ENCODE measurements at regions not wholly inside any gene's neighbourhood (a gene's known extent, or its start where the extent isn't known, plus 50 kb on each side); places are given as distances from the start of the nearest gene placed in this dataset.

DNA sequence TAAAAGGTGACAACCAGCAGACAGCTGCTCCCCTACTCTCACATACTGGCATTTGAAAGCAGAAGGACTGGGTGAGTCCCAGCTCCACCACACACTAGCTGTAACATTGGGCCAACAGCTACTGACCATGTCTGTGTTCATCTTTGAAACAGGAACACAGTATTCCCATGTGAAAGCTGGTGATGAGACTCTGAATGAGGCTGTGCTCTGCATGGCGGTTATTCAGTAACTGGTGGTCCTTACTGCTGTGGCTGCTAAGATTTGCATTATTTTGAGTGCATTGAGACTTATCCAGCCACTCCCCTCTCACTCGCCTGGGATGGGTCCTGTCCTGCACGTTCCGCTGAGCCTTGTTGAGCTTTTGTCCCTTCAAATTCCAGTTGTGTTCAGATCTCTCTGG lies 342.9 kb downstream of the FOXL1 start:
- no peak for DNase-seq

DNA sequence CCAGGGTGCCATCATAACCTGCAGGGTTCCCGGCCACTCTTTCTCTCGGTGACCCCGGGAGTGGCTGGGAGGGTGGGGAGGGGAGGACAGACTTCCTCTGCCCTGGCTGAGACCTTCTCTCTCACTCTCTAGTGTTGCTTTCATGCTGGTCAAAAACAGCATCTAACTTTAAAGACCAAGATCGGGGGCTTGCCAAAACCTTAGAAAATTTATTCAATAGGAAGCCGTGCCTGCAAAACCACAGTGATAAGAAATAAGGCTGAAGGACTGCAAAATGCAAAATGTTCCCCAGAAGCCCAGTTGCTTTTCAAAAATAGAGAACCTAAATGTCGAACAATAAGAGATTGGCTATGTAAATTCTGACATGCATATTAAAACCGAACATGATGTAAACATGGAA lies 344.0 kb downstream of the FOXL1 start:
- DNase-seq, result no peak

DNA sequence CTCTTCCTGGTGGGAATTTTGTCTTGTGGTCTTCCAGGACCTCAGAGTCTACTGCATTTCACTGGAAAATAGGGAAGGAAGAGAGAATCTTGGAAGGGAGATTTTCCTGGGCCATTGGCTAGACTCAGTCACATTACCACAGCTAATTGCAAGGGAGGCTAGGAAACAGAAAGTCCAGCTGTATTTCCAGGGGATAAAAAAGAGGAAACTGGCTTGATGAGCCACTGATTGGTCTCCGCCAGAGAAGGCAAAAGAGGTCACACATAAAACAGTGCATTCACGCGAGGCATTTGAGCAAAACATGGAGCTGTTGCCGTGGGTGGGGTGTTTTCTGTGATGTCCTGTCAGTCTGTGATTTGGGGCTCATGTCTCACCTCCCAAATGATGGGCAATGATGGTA lies 345.3 kb downstream of the FOXL1 start:
- no peak for DNase-seq

- DNase-seq, result no peak
Observed at GRCh38 chr16:86924537-86924936, 346.2 kb downstream of the FOXL1 start.

GRCh38 chr16:86925067-86925791 lies 346.9 kb downstream of the FOXL1 start:
- DNase-seq, result peak; percentile 70

GRCh38 chr16:86926181-86927094 lies 348.1 kb downstream of the FOXL1 start:
- no peak for DNase-seq

- DNase-seq, result no peak
Observed at GRCh38 chr16:86927699-86928098, 349.4 kb downstream of the FOXL1 start.

DNA sequence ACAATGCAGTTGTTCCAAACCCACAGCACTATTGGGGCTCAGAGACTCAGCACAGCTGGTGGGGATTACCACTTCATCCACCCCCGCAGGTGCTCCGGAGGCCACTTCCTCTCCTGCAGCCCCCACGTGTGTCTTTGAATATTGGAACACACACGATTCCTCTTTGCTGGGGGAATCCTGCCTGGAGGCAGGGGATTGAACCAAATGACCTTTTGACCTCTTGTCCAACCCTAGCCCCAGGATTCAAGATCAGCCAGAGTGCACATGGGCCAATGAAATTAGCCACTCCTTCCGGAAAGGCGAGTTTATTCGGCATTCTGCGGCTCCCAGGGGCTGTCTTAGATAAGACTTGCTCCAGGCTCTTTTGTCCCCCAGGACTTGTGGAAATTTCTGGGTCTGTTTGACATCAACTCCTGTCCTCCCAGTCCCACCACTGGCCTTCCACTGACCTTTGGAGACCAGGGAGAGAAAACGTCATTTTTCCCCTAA lies 350.2 kb downstream of the FOXL1 start:
- DNase-seq, result no peak

- DNase-seq, result peak; percentile 3
Observed at GRCh38 chr16:86929057-86929871, 350.9 kb downstream of the FOXL1 start.

GRCh38 chr16:86930001-86930400 lies 351.7 kb downstream of the FOXL1 start:
- DNase-seq, result no peak

DNA sequence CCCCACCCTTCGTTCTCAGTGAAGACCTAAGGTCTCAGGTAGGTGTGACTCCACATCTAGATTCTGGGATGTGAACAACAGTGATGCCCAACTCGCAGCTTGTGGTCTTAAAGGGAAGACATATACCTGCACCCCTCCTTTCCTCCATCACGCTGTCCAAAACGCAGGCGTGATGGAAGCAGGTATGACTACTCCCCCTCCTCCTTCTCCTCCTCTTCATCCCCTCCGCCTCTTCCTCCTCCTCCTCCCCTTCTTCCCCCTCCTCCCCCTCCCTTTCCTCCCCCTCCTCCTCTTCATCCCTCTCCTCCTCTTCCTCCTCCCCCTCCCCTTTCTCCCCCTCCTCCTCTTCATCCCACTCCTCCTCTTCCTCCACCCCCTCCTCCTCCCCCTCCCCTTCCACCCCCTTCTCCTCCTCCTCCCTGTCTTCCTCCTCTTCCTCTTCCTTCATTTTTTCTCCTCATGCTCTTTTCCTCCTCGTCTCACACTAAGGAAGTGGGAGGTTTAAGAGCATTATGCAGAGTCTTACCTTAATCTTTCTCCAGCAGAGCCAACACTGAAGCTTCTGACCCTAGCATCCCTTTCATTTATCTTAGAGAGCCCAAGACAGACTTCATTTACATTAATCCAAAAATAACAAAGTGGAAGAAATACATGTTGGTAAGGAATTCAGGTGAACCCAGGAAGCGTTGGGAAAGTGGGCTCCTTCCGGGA lies 352.5 kb downstream of the FOXL1 start:
- peak; percentile 5 for DNase-seq

DNA sequence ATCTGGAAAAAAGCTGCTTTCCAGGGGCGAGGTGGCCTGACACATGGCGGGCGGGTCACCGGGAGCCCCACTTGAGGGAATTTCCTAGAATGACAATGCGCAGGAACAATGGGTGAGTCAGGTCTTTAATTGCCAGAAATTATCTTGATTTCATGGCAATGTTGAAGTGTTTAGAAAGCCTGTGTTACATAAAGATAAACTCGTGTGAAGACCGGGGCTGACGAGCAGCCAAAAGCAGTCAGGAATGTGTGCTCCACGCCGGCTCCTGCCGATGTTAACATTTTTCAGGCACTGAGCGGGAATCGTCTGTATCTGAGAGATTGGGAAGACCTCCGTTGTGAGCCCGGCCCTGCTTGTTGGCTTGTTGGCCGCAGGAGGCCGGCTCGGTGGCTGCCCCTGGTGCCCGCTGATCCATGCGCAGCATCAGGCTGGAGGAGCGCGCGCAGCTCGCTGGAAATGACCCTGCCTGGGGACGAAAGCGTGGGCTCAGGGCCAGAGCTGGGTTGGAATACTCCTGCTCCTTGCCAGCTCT lies 353.1 kb downstream of the FOXL1 start:
- DNase-seq, result no peak

GRCh38 chr16:86932130-86932982 lies 354.0 kb downstream of the FOXL1 start:
- no peak for DNase-seq

GRCh38 chr16:86934581-86935375 lies 356.4 kb downstream of the FOXL1 start:
- DNase-seq, result no peak

DNA sequence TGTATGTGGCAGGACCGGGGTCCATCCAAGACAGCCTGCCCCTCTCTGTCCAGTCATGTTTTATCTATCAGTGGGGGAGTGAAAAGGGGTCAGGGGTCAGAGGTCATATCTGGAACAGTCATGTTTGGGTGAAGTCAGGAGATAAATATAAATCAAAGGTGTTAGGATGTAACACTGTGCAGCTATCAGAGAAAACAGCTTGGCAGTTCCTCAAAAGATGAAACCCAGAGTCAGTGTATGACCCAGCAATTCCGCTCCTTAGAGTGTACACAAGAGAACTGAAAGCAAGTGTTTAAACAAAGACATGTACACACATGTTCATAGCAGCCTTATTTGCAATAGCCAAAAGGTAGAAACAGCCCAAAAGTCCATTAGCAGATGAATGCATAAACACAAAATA lies 361.3 kb downstream of the FOXL1 start:
- no peak for DNase-seq

DNA sequence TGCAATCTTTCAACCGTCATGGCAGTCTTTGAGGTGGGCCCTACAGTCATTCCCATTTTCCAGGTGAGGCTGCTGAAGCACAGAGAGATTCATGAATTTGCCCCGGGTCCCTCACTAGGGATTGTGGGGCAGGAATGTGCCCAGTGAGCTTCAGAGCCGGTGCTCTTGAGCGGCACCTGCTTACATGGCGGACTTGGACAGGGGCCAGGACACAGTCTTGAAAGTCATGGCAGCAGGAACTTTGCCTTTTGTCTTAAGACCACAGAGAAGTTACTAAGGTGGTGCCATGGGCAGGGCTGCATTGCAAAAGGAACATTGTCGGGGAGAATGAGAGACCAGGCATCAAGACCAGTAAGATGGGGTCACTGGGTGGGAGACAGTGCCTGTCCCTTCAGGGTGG lies 363.4 kb downstream of the FOXL1 start:
- no peak for DNase-seq

DNA sequence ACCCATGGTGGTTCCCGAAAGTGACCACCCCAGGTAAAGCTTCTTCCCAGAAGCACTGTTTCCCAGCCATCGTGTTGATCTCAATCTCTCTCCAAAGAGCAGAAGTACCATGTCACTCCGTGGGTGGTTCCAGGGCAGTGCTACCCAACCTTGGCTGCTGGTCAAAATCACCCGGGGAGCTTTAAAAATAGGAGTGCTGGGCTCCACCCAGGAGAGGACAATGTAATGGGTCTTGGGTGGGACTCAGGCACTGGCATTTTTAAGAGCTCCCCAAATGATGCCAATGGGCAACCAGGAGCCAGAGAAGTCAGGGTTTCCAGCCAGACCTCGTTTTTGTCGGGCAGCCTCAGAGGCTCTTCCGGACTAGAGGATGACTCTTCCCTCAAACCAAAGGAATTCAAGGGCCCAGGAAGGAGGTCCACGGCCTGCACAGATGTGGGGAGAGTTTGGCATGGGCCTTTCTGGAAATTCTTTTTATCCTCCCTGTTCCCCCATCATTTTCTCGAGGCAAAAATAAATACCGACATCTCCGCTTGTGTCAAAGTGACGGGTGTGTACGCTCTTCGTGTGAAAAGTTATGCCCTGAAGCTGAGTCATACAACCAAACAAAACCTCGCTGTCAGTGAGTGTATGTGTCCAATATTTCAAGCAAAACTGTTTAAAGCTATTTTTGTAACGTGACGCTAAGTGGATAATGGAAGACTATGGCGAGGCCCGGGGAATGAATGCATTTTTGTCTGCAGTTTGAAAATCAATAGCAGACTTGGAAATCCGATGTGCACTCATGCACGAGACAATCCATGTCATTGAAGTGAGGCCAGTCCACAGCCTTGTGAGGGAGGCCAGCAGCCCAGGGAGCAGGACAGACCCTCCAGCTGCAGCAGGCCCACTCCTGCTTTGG lies 364.1 kb downstream of the FOXL1 start:
- no peak for DNase-seq

DNA sequence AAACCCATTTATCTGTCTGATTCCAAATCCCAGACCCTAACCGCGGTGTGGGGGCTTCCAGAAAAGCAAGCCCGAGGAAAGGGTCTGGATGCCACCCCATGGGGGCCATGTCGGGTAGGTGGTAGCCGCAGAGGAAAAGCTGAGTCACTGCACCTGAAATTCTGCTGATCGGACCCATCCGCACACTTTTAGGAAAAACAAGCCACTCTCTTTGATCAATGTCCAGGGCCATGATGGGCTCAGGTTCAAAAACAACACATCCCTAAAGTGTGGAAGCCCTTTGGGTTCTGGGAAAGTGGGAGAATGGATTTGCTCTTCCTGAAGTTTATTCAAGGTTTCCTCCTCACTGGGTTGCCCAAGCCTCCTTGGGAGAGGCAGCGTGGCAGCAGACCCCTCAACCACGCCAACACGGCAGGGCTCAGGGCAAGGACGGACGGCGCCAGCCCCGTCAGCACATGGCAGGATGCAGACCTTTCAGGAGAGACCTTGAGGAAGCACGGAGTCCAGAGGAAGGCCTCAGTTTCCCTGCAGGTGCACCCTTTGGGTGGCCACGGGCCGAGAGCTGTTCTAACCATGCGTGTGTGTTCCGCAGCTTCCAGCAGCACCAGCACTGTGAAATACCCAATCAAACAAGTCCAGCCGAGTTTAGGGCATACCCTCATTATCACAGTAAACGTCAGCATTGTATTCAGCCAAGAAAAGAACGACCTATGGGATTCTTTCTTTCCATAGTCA lies 367.0 kb downstream of the FOXL1 start:
- DNase-seq, result no peak

DNA sequence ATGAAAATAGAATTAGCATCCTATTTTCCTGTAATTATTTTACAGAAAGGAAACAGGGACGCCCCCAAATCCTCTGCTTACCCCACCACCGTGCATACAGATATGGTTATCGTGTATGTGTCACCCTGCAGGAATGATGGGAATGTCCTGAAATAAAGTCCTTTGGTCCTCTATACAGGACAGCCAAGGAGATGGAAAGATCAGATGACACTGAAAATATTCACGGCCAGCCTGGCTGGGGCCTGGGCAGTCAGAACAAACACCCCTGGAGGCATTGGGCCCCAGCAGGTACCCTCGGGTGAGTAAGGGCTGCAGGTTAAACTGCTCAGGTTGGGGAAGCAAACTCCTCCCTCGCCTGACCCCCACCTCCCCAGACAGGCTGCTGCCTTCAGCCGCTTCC lies 368.0 kb downstream of the FOXL1 start:
- no peak for DNase-seq

Data from NCI-H82 (cell line).